ENCODE measurements at regions not wholly inside any gene's neighbourhood (a gene's known extent, or its start where the extent isn't known, plus 50 kb on each side); places are given as distances from the start of the nearest gene placed in this dataset.

GRCh38 chr13:76685938-76686337 lies 200.3 kb downstream of the KCTD12 start:
- no peak for TF ChIP-seq CTCF (conservative IDR thresholded peaks at IDR 0.05; ENCODE audit: low read depth, low read length)
- TF ChIP-seq EZH2 (IDR thresholded peaks at IDR 0.05; ENCODE audit: borderline replicate concordance, low read depth, low read length, poor library complexity, severe bottlenecking), result no peak

Measured in A673 (cell line).